ENCODE measurements at regions not wholly inside any gene's neighbourhood (a gene's known extent, or its start where the extent isn't known, plus 50 kb on each side); places are given as distances from the start of the nearest gene placed in this dataset.

GRCh38 chr4:14608630-14609029, 393.7 kb upstream of the CPEB2 start:
- no peak for TF ChIP-seq CTCF (IDR thresholded peaks at IDR 0.05; ENCODE audit: low read depth, low read length, poor library complexity, severe bottlenecking)
- no peak for TF ChIP-seq EZH2phosphoT487 (IDR thresholded peaks at IDR 0.05; ENCODE audit: borderline replicate concordance, low read length)

Data from DOHH2 (cell line).